HG03280 (cell line): ENCODE measurements at regions not wholly inside any gene's neighbourhood (a gene's known extent, or its start where the extent isn't known, plus 50 kb on each side); places are given as distances from the start of the nearest gene placed in this dataset.

Experiments
- ATAC-seq: cut with Tn5 transposase; IDR thresholded peaks from one replicate; pipeline ENCODE4 v1.9.1; 2021; ENCODE audit warnings: mild to moderate bottlenecking, moderate library complexity; ENCODE audit not compliant: unreplicated experiment

DNA sequence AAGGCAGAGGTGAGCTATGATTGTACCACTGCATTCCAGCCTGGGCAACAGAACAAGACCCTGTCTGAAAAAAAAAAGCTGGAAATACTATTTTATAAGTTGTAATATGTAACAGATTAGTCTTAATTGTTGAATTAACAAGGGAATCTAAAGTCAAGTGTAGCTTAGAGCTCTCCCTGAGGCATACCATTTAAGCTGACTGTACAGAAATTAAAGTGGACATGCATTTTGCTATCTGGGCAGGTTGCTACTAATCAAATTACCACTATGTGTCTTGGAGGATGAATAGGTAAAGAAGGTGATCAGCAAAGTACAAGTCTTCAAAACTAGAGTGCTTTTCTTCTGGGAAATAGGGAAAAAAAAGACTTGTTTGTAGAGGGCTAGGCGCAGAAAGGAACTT is 205.3 kb upstream of the JADE1 start:
- ATAC-seq, result no peak

DNA sequence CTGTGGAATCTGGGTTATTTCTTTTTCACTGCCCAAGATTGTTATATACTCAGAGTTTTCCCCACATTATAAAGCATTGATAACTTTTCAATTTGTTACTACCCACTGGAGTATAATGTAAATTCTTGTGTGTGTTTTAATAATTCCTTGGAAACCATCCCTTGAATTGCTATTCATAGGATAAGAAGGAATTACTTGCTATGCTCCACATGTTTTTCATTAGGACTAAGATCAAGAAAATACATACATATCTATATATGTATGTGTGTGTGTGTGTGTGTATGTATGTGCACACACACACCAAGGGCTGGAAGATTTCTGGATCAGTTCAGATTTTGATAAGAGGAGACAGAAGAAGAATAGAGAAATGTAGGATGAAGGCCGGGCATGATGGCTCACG is 206.4 kb upstream of the JADE1 start:
- ATAC-seq, result no peak

DNA sequence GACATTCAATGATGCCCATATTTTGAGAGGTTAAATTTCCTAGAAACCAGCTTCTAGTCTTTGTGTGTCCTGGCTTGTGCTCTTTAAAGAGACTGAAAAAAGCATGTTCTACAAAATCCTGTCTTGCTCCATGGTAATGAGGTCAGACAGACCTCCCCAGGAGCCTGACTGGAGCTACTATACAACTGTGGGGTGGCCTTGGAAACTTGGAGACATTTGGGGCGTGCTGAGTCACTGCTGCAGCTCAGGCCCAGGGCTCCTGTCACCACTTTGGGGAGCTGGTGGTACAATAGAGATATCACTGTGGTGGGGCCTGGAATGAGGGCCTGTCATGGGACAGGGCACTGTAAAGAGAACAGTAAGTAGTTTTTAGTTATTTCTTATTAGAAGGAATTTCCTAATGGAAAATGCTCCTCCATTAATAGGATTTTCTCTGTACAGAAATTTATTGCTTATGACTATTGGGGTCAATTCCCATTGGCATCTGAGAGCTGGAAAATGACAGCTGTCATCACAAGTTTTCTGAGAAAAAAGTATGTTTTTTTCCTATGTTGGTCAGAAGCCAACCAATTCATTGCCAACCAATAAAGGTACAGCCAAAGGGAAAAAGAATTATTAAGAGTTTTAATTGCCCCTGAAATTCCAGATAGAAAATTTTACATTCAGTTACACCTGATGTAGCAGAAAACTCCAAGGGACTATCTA is 207.4 kb upstream of the JADE1 start:
- ATAC-seq, result no peak

DNA sequence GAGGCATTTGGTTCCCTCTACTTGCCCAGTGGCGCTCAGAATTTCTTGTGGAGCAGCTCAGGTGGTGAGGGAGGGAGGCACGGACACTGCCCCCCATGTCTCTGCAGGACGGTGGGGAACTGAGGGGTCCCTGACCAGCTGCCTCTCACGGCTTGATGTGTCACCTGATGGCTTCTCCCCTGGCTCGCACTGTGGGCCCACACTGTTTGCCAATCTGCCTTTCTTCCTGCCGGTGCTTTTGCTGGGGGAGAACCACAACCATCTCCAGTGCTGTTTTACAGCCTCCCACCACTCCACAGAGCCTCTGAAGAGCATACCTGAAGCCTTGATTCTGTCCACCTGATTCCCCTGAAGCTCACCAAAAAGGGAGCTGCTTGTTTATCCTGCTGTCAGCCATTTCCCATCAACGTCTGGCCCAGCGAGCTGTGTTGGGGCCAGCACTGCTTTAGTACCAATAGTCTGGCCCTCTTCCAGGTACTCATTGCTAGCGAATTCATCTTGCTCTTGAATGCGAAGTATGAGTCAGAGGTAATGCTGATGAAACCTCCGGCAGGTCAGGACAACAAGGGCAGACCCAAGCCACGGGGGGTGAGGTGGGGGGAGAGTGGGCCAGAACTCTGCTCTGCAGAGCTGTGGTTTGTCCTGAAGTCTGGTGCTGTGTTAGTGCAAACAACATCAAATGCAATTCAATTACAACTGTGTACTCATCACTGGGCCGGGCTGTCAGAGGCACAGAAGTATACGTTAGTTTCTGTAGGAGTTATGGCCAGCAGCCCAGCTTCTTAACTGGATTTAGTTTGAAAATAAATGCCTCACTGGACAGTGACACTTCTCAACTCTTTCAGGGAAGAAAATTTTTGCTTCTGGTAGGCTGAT is 208.3 kb upstream of the JADE1 start:
- no peak for ATAC-seq

DNA sequence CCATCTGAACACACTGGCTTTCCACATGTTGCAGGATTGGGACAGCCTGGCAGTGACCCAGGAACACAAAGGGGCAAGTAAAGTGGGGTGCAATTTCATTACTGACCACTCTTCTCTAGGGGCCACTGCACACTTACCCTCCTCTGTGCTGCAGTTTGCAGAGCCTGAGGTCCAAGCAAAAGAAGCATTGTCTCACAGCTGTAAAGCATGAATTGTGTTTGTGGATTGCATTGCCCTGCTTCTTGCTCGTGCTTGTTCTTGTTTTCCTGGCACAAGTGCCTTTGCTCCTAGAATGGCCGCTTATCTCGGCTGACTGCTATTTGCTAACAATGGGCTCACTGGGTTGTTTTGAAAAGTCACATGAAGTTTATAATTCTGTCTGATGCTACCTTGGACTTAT is 209.1 kb upstream of the JADE1 start:
- no peak for ATAC-seq

DNA sequence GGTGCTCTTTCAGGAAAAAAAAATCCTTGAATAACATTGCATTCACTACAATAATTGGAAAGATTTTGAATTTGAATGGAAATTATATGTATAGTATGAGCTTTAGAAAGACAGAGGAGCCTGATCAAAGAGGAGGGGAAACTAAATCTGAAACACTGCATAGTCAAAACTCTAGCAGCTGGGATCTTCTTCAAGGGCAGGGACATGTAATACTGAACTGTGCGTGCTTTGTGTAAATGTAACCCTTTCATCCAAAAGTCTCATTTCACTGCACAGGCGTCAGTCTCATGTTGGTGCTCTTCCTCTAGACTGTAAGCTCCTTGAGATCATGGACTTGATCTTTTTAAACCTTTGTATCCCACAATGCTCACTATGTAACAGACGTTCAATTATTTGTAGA is 212.0 kb upstream of the JADE1 start:
- ATAC-seq, result no peak

DNA sequence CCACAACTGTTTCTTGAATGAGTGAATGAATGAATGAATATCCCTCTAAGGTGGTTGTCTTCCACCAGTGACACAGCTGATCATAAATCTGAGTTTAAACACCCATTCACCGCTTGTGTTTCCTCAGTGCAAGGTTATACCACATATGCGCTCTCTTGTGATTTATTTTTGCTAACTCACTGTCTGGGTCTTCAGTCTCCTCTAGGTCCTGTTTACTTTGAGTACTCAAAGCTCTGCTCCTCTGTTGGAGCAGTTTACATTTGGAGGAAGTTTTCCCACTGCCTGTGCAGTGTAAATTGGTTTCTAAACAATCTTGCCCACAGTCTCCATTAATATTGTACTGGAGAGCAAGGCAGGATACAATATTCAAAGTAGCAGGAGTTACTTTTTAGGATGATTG is 212.6 kb upstream of the JADE1 start:
- no peak for ATAC-seq

DNA sequence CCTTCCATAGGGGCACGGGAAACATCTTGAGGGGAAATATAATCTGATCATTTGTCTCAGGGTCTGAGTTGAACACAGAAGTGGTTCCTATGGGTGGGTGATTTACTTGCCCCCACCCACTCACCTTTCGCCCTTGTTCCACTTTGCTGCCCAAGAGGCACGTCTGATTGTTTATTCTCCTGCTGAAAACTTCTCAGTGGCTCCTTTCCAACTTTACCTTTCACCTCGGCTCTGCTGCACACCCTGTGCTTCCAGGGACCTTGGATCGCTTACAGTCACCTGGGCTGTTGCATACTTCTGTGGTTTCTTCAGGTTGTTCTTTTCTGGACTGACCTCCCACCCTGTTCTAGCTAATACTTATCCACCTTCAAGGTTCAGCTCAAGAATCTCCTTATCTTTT is 213.4 kb upstream of the JADE1 start:
- ATAC-seq, result no peak

DNA sequence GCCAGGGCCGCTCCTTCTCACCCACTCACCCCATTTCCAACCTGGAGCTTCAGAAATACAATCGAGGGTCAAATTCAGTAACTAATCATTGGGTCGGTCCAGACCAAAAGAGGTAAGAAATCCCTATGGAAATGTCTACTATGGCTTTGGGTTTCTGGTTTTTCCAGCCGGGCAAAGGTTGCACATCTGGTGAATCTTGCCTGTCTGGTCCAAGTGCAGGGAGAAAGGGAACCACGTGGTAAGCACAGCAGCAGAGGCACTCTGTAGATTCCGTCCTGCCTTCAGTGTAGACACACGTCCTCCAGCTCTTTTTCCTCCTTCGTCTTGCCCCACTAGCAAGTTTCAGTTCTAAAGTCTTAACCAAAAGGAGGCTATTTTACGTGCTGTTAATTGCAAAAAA is 218.0 kb upstream of the JADE1 start:
- ATAC-seq, result no peak

DNA sequence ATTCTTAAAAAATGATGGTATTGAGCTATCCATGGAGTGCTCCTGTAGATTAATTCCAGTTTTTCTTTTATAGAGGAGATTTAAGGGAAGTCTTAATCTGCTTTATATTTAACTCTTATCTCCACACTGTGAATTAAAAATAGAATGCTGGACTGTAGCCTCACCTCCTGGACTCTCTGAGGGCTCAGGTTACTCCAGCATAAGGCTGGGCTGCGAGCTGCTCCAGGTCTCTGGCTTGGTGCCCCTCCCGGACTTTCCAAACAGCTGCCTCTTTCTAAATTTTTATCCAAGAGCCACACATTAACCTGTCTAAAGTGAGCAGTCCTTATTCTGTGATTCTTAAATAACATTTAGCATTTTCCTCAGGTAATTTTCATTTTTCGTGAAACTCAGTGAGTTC is 218.7 kb upstream of the JADE1 start:
- ATAC-seq, result no peak

DNA sequence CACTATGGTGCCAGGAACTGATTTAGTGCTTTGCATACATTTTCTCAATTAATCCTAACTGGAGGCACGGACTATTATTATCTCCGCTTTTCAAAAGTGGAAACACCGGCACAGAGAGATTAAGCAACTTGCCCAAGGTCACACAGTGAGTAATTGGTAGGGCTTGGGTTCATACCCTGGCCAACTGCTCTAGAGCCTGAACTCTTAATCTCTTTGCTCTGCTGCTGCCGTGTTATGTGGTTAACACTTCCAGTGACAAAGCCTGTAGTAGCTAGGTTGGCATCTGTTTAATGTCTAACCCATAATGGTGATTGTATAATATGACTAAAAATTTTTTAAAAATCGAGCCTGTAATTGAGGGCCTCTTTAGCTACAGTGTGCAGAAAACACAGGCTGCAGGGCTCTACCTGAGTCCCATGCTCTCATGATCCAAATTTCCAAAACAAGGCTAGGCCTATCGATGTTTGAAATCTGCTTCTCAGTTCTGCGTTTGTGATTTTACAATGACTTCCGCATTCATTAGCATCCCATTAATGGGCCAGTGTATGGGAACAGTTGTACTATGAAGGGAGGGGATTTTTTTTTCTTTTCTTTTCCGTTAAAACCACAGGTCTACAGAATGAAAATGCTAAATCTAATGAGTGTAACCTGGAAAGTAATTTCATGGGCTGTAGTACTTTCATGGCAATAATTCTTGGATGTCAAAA is 219.3 kb upstream of the JADE1 start:
- no peak for ATAC-seq

DNA sequence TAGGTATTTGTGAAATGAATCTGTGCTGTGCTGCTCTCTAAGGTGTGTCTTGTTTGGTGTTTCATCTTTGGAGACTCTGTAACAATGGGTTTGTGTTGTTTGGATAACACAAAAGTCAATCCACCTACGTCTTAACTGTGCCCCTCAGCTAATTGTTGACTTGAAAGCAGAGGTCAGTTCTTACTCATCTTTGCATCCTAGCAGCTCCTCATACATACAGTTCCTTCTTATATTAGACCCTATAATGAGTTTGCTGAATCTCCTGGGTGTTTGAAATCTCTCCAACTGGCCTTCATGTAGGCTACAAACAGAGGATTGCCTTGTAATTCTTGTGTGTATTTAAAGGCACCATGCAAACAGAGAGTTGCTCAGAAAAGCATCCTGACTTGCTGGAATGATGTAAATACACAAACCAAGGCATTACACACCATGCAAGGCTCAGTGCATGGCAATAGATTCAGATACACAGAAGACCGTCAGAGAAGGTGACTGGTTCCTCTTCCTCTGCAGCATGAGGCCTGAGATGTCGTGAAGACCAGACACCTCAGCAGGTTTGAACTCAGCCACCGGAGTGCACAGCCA is 220.0 kb upstream of the JADE1 start:
- ATAC-seq, result no peak

DNA sequence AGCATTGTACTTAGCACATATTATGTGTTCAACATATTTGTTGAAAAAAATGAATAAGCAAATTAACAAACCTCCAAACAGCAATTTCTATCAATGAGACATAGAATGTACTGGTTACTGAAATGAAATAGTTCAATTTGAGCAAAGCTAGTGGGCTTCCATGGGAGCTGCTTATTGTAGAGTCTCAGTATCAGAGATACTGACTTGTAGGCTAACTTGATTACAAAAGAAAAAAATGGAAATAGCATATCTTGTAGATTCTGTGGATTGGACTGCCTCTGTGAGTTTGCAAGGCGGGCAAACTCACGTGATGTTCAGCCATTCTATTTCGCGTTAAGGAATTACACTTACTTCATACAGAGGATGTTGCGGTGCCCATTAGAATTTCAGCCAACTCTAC is 222.1 kb upstream of the JADE1 start:
- no peak for ATAC-seq

DNA sequence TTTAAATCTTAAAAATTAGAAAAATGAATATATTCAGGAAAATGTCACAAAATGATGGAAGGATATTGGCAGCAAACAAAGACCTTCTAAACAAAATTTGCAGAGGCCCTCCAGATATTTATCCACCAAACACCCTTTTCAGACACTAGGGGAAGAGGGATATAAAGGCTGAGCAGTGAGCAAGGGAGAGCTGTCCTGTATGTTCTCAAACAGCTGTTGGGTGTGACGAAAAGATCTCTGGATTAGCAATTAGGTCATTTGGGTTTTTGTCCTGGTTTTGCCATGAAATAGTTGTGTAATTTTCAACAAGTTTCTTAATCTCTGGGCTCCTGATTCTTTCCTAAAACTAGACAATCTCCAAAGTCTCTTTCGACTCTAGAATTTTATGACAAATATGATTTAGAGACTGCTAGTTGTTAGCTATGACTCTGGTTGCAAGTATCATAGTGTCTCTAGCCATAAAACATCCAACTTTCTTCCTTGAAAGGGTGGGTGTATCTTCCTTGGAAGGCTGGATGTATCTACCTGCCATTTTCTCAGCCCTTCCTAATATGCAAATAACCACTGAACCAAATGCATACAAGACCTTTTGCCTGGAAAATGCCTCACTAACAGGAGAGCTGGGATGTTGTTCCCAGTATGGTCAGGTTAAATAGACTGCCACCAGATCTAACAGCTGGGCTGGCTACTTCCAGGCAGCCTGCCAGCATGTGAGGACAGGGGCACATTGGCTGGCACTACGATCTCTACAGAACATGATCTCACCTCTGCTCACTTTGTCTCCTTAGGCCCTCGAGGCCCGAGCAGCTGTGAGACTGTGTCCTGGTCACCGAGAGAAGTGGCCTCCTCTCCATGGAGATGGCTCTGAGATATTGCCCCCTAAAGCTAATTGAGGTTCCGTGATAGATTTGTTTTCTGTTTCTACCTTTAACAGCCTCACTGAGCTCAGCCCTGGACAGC is 225.5 kb upstream of the JADE1 start:
- no peak for ATAC-seq

DNA sequence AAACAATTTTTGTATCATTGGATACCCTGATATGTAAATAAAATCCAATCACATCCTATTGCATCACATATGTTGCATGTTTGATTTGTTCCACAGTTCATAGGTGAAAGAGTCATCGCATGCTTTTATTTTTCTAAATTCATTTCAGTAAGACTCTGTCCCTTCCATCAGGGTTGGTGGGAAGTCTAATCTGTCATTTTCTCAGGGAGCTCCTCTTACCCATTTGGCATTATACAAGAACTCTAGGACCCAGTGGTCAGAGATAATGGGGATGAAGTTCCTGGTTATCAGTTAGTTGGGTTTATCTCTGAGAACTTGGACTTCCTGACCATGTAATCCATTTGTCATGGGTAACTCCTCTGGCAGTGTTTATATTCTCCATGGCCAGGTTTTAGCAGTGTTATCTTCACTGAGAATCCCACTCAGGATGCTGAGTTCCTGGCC is 227.1 kb upstream of the JADE1 start:
- ATAC-seq, result no peak

DNA sequence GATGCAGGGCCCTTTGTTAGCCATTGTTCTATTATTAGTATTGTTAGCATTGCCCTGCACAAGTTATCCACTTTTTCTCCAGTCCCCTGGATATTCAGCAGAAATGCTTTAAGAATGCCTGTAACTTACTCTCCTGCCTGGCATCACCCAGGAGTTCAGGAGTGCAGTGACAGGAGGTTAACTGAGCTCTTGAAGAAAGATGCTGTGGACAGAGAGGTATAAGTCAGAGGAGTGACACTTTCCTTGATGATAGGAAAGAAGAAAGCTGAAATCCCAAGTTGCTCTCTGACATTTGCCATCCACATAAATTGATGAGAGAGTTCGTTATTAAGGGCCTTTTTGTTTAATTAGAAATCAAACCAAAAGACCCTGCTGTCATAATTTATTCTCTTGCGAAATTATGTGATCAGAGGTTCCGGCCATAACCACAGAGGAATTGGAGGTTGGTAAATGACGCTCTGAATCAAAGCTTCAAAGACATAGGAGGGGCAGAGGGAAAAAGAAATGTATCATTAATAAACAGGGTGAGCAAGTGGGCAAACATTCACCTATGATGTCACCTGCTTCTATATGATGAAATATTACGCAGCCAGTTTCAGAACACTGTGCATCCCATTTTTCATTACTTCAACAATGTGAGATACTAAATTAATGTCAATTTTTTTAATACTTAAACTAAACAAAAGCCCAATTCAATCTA is 230.2 kb upstream of the JADE1 start:
- ATAC-seq, result no peak

DNA sequence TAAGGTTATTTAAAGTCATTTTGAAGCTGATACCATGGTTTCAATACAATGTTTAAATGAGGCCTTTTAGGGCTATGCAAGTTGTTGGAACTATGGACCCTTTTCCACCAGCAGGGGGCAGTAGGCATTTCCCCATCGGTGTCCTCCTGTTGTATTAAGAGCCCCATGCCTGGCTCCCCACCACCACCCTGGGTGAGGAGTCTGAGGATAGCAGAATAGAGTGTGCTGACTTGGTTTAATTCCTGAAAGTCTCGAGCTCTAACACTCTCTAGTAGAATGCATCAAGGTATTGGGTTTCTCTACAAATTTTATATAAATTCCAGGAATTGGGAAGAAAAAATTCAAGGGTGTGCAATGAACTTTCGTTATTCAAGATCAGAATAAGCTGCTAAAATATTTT is 234.8 kb upstream of the JADE1 start:
- ATAC-seq, result peak; percentile 79

DNA sequence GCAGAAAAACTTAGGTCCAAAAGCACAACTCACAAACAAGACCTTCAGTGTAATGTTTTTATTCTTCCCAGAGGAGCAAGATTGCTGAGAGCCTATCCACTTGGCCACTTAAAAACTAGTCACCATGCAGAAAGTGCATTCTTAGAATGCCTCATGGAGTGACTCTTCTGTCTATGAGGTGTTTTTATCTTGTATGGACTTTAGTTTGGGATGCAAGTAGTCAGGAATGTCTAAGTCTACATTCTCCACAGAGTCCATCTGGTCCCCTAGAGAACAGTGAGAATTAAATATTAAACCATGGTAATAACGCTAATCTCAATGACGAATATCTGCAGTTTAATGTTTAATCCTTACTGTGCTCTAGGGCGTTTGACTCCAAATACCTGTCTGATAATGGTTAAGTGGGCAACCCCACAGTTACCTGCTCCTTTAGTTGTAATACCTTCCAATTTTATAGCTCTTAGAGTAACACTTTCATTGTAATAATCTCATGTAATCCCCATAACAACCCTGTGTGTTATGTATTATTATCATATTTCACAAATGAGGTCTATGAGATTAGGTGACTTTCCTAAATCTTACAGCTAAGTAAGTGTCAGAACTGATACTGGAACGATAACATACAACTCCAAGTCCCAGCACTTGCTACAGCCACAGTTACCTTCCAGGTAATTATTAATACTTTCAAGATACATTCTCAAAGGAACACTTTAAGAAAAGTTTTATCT is 235.6 kb upstream of the JADE1 start:
- no peak for ATAC-seq

DNA sequence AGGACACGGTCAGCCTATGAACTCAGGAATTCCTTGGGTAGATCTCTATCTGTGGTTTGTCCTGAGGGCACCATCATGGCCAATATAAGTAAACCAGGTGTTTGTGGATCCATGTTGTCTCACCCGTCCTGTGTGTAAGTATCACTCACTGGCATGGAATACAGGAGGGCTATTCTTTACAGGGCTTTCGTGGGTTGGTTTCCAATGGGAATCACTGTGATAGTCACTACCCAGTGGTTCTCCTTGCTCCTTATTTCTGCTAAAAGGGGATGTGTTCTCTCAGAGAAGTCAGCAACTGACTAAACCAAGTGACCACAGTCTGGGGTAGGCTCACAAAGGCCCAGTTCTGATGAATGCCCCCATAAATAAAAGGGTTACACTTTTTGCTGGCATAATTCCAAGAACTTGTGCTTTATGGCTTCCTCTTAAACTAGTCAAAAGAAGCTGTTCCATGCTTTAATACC is 236.7 kb upstream of the JADE1 start:
- no peak for ATAC-seq
